ENCODE measurements at regions not wholly inside any gene's neighbourhood (a gene's known extent, or its start where the extent isn't known, plus 50 kb on each side); places are given as distances from the start of the nearest gene placed in this dataset.

GRCh38 chr5:106423109-106423897 lies 1247.4 kb downstream of the EFNA5 start:
- no peak for TF ChIP-seq JUND (IDR thresholded peaks at IDR 0.05; ENCODE audit: low read depth)
- in situ Hi-C loops (cut with HindIII; ENCODE audit: low pct_unique_long_range_greater_than_20kb, low sequenced_read_pairs), result no loop called here
- DNase-seq (ENCODE audit: low read depth in 1 of 2, low spot score in 1 of 2), result no peak

GRCh38 chr5:106420102-106420501 lies 1250.6 kb downstream of the EFNA5 start:
- DNase-seq (ENCODE audit: low read depth in 1 of 2, low spot score in 1 of 2), result no peak
- no peak for TF ChIP-seq JUND (IDR thresholded peaks at IDR 0.05; ENCODE audit: low read depth)
- in situ Hi-C loops (cut with HindIII; ENCODE audit: low pct_unique_long_range_greater_than_20kb, low sequenced_read_pairs), result no loop called here

- DNase-seq (ENCODE audit: low read depth in 1 of 2, low spot score in 1 of 2), result no peak
- in situ Hi-C loops (cut with HindIII; ENCODE audit: low pct_unique_long_range_greater_than_20kb, low sequenced_read_pairs), result no loop called here
- TF ChIP-seq JUND (IDR thresholded peaks at IDR 0.05; ENCODE audit: low read depth), result no peak
Observed at GRCh38 chr5:106418196-106418595, 1252.5 kb downstream of the EFNA5 start.

GRCh38 chr5:106417566-106417965 lies 1253.2 kb downstream of the EFNA5 start:
- no peak for DNase-seq (ENCODE audit: low read depth in 1 of 2, low spot score in 1 of 2)
- no peak for TF ChIP-seq JUND (IDR thresholded peaks at IDR 0.05; ENCODE audit: low read depth)
- in situ Hi-C loops (cut with HindIII; ENCODE audit: low pct_unique_long_range_greater_than_20kb, low sequenced_read_pairs), result no loop called here

- no peak for DNase-seq (ENCODE audit: low read depth in 1 of 2, low spot score in 1 of 2)
- TF ChIP-seq JUND (IDR thresholded peaks at IDR 0.05; ENCODE audit: low read depth), result no peak
- in situ Hi-C loops (cut with HindIII; ENCODE audit: low pct_unique_long_range_greater_than_20kb, low sequenced_read_pairs), result no loop called here
Observed at GRCh38 chr5:106417163-106417562, 1253.6 kb downstream of the EFNA5 start.

GRCh38 chr5:106415541-106415940 lies 1255.2 kb downstream of the EFNA5 start:
- TF ChIP-seq JUND (IDR thresholded peaks at IDR 0.05; ENCODE audit: low read depth), result no peak
- in situ Hi-C loops (cut with HindIII; ENCODE audit: low pct_unique_long_range_greater_than_20kb, low sequenced_read_pairs), result no loop called here
- DNase-seq (ENCODE audit: low read depth in 1 of 2, low spot score in 1 of 2), result peak in 1 of 2 experiments; percentile 60

- no peak for TF ChIP-seq JUND (IDR thresholded peaks at IDR 0.05; ENCODE audit: low read depth)
- no peak for DNase-seq (ENCODE audit: low read depth in 1 of 2, low spot score in 1 of 2)
- in situ Hi-C loops (cut with HindIII; ENCODE audit: low pct_unique_long_range_greater_than_20kb, low sequenced_read_pairs), result no loop called here
Observed at GRCh38 chr5:106414342-106414741, 1256.4 kb downstream of the EFNA5 start.

GRCh38 chr5:106412606-106413005 lies 1258.1 kb downstream of the EFNA5 start:
- TF ChIP-seq JUND (IDR thresholded peaks at IDR 0.05; ENCODE audit: low read depth), result no peak
- DNase-seq (ENCODE audit: low read depth in 1 of 2, low spot score in 1 of 2), result no peak
- in situ Hi-C loops (cut with HindIII; ENCODE audit: low pct_unique_long_range_greater_than_20kb, low sequenced_read_pairs), result no loop called here

- no peak for TF ChIP-seq JUND (IDR thresholded peaks at IDR 0.05; ENCODE audit: low read depth)
- in situ Hi-C loops (cut with HindIII; ENCODE audit: low pct_unique_long_range_greater_than_20kb, low sequenced_read_pairs), result no loop called here
- peak in 1 of 2 experiments; percentile 13 for DNase-seq (ENCODE audit: low read depth in 1 of 2, low spot score in 1 of 2)
Observed at GRCh38 chr5:106408570-106408969, 1262.2 kb downstream of the EFNA5 start.

GRCh38 chr5:106408141-106408540 lies 1262.6 kb downstream of the EFNA5 start:
- DNase-seq (ENCODE audit: low read depth in 1 of 2, low spot score in 1 of 2), result no peak
- in situ Hi-C loops (cut with HindIII; ENCODE audit: low pct_unique_long_range_greater_than_20kb, low sequenced_read_pairs), result no loop called here
- no peak for TF ChIP-seq JUND (IDR thresholded peaks at IDR 0.05; ENCODE audit: low read depth)

- in situ Hi-C loops (cut with HindIII; ENCODE audit: low pct_unique_long_range_greater_than_20kb, low sequenced_read_pairs), result no loop called here
- TF ChIP-seq JUND (IDR thresholded peaks at IDR 0.05; ENCODE audit: low read depth), result no peak
- DNase-seq (ENCODE audit: low read depth in 1 of 2, low spot score in 1 of 2), result no peak
Observed at GRCh38 chr5:106401561-106401960, 1269.2 kb downstream of the EFNA5 start.

GRCh38 chr5:106399391-106399790 lies 1271.3 kb downstream of the EFNA5 start:
- TF ChIP-seq JUND (IDR thresholded peaks at IDR 0.05; ENCODE audit: low read depth), result no peak
- DNase-seq (ENCODE audit: low read depth in 1 of 2, low spot score in 1 of 2), result no peak
- in situ Hi-C loops (cut with HindIII; ENCODE audit: low pct_unique_long_range_greater_than_20kb, low sequenced_read_pairs), result no loop called here

GRCh38 chr5:106397700-106398099 lies 1273.0 kb downstream of the EFNA5 start:
- in situ Hi-C loops (cut with HindIII; ENCODE audit: low pct_unique_long_range_greater_than_20kb, low sequenced_read_pairs), result no loop called here
- no peak for TF ChIP-seq JUND (IDR thresholded peaks at IDR 0.05; ENCODE audit: low read depth)
- DNase-seq (ENCODE audit: low read depth in 1 of 2, low spot score in 1 of 2), result peak in 1 of 2 experiments; percentile 9

GRCh38 chr5:106393276-106393675 lies 1277.5 kb downstream of the EFNA5 start:
- DNase-seq (ENCODE audit: low read depth in 1 of 2, low spot score in 1 of 2), result no peak
- no peak for TF ChIP-seq JUND (IDR thresholded peaks at IDR 0.05; ENCODE audit: low read depth)
- in situ Hi-C loops (cut with HindIII; ENCODE audit: low pct_unique_long_range_greater_than_20kb, low sequenced_read_pairs), result no loop called here
